ENCODE measurements at regions not wholly inside any gene's neighbourhood (a gene's known extent, or its start where the extent isn't known, plus 50 kb on each side); places are given as distances from the start of the nearest gene placed in this dataset.

GRCh38 chr16:60675022-60675421 lies 1361.2 kb downstream of the CDH8 start:
- no peak for TF ChIP-seq CTCF (IDR thresholded peaks at IDR 0.05; ENCODE audit: poor library complexity)
- no peak for TF ChIP-seq EZH2 (IDR thresholded peaks at IDR 0.05; ENCODE audit: borderline replicate concordance)
- no peak for TF ChIP-seq EZH2phosphoT487 (IDR thresholded peaks at IDR 0.05; ENCODE audit: low read depth, severe bottlenecking, unreplicated experiment)

Data from hepatocyte (in vitro differentiated cells).